IPS DF 19.7 (cell line): ENCODE measurements at regions not wholly inside any gene's neighbourhood (a gene's known extent, or its start where the extent isn't known, plus 50 kb on each side); places are given as distances from the start of the nearest gene placed in this dataset.
"Not testable (repeated sequence)": the region's sequence is repeated elsewhere in the genome, so short reads cannot be mapped to it uniquely, and the experiment has no call there.

Source experiments
- DNase-seq: peaks from one replicate; pipeline ENCODE4 v3.0.0-alpha.2; 2013; ENCODE audit warnings: low read depth, low spot score

DNA sequence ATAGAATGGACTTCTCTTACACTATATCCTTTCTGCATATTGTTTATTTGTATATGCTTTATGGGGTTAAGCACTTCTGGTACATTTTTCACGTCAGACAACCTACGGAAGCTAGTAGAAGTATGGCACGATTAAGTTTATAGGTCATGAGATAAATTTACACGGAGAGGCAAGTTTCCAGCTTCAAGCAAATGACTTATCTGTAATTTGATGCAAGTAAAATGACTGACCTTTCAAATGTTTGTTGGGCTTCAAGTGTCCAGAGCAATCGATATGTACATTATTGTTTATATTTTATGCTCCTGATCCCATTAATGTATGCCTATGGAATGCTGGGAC lies 97.5 kb upstream of the EFEMP1 start:
- DNase-seq = no peak

DNA sequence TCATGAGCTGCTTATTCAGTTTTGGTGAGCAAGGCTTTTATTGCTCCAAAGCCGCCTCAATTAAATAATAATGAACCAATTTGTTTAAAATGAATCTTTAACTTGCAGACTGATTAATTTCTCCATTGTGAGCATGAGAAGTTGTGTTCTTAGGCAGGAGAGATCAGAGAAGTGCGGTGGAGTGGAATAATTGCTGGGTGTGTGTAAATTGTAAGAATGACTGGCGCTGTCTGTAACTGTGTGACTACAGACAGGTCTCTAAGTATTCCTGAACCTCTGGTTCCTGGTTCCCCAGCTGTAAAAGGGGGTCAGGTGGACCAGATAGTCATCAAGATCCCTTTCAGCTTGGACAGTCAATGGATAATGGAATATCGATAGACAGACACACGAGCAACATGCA lies 98.0 kb upstream of the EFEMP1 start:
- no peak for DNase-seq

DNA sequence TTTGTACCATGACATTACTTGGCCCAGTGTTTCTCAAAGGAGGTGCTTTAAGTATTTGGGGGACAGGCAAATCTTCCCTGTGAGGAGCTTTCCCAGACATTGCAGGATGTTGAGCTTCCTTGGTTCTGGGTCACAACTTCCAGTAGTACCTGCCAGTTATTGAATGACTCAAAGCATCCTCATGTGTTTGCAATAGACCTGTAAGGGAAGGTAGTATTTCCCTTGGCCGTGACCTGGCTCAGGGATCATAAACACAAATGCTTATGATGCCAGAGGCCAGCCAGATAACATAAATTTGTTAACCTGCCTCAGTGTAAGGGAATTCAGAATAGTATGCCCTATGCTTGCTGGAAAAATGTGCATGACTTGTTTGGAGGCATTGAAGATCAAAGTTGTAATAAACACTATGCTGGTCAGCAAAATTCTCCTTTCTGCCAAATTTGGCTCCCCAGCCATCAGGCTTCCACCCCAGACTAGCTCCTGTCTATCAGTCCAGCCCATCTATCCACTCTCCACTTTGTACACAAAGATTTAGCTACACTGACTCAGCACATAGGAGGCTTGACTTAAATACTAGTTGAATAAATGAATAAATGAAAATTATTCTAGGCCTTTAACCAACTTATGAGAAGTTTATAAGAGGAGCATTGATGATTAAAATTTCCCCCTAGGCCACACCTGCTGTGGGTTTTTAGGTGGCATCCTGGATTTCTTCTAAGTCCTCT lies 102.0 kb upstream of the EFEMP1 start:
- DNase-seq = no peak

DNA sequence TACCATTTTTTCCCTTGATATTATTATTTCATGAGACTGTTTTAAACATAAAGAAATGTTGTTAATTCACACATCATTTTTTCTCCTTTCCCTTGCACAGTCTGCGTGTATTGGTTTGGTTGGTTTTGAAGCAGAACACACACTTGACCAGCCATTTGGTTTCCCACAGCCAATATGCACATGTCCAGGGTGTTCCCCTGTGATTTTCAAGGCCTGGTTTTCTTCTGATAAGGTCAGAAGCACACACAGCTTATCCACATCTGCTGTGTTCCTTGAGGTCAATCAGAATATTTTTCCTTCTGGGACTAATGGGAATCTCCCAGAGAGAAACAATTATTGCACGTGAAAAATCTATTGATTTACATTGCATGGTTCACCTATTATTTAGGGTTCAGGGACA lies 103.2 kb upstream of the EFEMP1 start:
- no peak for DNase-seq

DNA sequence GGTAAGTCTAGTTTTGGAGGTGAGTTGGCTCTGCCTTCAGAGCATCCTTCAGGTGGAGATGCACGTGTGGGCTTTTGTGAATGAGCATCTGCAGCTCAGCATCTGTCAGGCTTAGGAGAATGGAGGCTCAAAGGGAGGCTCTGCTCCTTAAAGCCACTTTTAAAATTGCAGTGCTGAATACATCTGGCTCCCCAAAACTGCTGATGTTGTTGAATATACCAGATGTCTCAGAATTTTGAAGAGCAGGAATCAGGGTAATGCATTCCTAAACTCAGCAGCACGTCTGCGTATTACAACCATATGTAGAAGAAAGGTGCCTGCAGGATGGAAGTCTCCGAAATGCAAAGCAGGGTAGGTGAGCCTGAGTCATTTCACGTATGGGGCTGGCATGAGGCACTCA lies 106.5 kb upstream of the EFEMP1 start:
- no peak for DNase-seq

DNA sequence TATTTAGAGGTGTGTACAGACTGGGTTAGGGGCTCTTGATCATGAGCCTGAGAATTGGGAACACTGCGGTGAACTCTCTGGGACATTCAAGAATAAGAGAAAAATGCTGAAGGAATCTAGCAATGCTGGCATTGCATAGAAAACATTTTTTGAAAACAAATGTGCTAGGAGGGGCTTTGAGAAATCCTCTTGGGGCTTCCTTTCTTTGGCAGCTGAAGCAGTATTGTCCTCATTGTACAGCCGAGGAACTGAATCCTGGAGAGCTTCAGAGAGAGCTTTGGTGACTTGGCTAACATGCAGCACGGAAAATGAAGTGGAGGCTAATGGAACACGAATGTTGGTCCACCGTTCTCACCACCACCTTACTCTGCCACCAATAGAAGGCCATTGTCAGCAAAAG lies 107.3 kb upstream of the EFEMP1 start:
- no peak for DNase-seq

DNA sequence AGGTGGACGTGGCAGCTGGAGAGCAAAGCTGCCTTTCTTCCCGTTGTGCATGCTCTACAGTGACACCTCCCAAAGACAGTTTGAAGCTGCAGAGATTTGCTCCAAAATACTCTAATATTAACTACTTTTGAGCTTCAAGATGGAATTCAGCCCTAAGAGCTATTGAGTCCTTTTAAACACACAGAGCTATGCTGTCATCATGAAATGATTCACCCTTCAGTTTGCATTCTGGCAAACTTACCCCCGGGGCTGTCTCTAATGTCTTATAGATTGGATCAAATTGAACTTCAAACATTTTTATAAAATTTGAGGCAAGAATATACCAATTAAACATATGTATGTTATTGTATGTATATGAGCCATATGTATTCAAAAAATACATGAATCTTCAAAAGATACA lies 110.7 kb upstream of the EFEMP1 start:
- no peak for DNase-seq

DNA sequence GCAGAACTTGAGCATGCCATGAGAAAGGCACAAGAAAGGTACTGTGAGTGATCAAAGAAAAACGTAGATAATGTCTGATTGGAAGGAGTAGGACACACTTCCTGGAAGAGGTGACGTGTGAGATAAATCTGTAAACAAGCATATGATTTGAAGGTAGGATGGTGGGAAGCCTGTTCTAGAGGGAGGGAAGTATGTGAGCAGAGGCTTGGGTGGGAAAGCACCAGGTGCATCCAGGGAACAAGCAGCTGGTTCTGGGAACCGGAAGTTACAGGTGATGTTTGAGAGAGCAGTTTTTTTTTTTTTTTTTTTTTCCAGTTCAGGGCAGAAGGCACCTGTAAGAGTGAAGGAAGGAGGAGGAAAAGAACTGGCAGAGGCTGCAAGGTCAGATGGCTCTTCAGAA lies 116.6 kb upstream of the EFEMP1 start:
- DNase-seq = no peak

DNA sequence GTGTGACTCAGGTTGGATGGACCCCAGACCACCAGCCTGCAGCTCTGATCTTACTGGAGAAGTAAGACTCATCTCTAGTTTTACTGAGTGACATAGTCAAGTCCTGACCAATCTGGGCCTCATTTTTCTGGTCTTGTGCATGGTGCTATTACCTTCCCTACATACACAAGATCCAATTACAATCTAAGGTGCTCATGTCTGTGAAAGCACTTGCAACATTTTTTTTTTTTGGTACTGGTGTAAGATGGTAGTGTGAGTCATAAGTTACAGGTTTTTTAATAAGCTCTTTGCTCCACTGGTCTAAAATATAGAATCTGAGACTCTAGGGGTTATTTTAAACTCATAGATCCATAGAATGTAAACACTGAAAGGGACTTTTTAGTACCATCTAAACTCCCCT lies 117.3 kb upstream of the EFEMP1 start:
- no peak for DNase-seq

DNA sequence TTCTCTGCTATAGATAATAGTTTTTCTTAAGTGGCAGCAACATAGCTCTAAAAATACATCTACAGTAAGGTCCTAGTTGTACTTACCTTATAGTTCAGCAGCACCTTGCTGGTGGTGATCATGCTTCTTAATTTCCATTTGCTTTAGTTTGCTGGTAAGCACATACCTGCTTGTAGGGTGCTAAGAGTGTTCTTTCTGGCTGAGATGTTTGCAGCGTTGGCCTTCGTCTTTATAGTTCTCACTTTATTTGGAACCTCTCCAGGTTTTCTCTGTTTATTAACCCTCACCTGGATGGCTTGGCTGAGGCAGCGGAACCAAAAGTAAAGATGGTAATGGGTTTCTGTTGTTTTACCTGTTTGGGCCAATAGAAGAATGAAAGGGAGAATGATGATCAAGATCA lies 123.6 kb upstream of the EFEMP1 start:
- no peak for DNase-seq

DNA sequence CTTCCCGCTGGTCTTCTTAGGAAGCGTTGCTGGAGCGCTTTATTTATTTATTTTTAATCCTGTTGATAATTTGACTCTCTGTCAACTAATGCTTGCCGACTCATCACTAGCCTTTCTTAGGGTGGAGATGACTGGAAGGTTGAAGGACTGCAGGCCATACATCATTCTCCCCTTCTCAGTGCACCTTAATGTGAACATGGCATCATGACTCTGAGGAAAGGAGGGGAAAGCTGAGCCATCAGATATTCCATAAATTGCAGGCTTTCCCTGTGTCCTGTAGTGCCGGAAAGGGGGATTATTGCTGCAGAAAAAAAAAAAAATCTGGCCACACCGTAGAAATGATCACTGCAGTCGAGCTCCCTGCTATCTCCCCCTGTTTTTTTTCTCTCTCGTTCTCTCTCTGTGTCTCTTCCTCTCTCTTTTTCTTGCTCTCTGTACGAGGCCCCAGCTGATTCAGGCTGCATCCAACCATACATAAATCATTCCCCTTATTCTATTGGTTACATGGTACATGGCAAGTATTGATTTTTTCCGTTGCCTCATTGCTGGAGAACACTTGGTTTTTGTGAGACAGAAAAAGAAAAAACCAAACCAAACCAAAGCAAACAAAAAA lies 125.8 kb upstream of the EFEMP1 start:
- no peak for DNase-seq

DNA sequence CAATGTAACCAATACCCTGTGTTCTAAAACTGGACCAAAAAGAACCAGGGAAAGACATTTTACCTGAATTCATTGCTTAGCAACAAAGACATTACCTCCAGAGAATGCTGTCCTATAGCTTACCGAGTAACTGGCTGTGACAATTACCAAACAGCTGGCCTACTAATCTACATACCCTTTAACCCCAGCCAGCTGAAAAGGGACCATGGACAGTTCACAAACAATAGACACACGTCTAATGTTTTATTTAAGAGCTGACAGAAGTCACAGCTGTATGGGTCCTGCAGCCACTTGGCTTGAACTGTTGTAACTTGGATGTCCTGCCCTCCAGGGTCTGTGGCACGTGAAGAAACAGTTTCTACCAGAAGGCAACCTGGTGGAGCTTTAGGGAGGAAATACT lies 130.1 kb upstream of the EFEMP1 start:
- no peak for DNase-seq

DNA sequence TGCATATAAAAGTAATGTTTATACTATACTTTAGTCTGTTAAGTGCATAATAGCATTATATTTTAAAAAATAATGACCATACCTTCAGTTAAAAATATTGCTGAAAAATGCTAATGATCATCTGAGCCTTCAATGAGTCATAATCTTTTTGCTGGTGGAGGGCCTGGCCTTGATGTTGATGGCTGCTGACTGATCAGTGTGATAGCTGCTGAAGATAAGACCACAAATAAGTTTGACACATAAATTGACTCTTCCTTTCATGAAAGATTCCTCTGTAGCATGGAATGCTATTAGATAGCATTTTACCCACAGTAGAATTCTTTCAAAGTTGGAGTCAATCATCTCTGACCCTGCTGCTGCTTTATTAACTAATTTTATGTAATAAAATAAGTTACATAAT lies 128.4 kb upstream of the CCDC85A start:
- DNase-seq = no peak

DNA sequence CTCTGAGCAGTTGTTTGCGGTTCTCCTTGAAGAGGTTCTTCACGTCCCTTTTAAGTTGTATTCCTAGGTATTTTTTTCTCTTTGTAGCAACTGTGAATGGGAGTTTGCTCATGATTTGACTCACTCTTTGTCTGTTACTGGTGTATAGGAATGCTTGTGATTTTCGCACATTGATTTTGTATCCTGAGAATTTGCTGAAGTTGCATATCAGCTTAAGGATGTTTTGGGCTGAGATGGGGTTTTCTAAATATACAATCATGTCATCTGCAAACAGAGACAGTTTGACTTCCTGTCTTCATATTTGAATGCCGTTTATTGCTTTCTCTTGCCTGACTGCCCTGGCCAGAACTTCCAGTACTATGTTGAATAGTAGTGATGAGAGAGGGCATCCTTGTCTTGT lies 122.5 kb upstream of the CCDC85A start:
- DNase-seq = not testable (repeated sequence)

DNA sequence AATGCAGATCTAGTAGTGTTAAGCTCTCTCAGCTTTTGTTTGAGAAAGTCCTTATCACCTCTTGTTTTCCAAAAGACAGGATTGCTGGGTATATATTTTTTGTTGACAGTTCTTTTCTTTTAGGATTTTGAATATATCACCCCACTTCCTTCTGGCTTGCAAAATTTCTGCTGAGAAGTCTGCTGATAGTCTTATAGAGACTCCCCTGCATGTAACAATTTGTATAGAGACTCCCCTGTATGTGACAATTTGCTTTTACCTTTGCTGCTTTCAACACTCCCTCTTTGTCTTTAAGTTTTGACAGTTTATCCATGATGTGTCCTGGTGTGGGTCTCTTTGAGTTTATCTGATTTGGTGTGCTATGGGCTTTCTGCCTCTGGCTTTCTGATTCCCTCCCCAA lies 115.0 kb upstream of the CCDC85A start:
- no peak for DNase-seq

DNA sequence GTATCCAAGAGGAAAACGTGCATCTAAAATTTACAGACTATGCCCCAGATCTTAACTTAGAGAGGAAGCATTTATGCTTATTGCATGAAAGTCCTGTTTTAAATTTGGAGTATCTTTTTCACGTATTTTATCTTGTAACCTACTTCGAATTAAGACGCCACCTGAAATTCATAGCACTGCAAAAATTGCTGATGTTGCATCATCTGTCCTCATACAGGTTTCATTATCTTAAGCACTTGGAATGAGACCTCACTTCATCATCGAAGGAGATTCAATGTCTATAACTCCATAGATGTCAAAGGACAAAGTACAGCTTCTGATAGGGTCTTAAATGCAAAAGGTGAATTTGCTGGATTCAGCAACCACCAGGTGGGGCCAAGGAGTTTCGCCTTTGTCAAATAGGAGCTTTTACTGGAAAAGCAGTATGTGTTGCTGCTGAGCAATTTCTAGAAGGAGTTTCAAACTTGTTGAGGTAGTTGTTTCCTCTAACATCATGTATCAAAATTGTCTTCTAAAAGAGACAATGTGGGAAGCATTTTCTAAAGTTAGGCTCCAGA lies 106.4 kb upstream of the CCDC85A start:
- DNase-seq = no peak

DNA sequence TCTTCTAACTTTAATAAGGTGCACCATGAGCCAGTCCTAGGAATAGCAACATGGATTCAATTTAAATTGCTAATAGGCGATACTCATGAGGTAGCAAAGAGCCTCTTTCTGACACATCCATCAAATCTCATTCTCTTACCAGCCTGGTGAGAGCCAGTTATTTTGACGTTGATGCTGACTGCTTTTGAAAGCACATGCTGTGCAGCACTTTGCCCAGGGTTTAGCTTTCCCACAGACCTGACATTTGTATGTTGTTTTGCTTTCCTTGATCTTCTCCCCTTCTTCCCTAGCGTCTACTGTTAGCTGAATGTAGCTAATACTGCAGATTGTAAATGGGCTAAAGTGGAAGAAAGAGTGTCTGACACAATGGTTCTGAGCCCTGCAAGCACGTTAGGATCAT lies 101.1 kb upstream of the CCDC85A start:
- no peak for DNase-seq

DNA sequence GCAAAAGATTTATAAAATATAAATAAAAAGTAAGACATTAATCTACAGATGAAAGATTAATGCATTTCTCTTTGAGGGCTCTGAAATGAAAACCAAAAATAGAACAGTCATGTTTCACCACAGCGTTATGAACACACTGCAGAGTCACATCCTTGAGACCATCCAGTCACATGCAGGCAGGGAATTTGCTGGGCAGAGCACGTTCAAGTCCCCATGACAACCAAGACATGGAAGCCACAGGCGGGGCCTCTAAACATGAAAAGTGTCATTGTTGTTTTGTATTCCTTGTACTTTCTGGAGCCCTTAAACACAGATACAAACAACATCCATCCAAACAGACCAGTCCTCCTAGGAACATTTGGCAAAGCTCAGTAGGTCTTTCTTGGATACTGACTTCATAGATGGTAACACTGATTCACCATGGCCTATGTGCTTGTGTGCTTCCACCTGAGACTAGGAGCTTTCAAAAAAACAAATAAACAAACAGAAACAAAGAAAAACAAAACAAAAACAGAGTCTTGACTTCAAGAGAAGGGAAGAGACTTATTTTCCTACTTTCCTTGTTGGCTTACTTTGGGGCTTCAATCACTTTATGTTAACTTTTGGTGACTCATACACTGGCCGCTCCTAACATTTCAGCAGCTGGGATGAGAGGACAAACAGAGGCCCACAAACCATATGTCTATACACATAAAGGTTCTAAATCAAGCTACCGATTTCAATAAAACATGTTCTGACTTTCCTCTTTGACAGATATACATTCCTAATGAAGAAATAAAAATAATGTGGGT lies 99.5 kb upstream of the CCDC85A start:
- no peak for DNase-seq

DNA sequence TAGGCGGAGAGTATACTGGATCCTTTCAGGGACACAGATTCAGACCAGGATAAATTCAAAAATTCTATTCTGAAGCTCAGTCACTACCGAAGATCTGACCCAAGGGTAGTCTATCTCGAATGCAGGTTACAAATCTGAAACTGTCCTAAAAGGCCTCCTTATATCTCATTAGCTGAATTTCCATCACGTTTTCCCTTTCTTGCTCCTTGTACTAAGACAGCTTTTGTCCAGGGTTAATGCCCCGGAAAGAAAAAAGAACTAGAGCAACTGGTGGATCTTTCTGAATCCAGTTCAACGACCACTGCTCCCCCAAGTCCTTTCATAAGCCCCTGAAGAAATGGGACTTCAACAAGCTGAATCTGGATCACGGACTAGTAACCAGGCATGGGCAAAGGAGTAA lies 97.5 kb upstream of the CCDC85A start:
- DNase-seq = no peak

DNA sequence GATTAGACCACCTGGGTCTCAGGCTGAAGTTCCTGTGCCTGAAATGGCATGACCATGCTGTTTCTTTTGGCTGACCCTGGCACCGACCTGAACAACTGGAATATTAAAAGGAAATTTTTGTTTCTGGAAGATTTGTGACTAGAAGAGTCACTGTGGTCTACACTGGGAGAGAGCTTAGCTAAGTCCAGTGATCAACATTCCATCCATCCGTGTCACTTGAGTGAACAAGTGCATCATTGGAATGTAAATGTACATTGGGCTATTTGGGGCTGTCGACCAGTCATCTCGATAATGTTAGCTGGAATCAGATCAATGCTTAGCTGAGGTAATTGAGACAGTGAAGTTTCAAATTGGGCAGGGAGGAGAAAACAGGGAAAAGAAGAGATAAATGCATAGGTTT lies 95.4 kb upstream of the CCDC85A start:
- no peak for DNase-seq

DNA sequence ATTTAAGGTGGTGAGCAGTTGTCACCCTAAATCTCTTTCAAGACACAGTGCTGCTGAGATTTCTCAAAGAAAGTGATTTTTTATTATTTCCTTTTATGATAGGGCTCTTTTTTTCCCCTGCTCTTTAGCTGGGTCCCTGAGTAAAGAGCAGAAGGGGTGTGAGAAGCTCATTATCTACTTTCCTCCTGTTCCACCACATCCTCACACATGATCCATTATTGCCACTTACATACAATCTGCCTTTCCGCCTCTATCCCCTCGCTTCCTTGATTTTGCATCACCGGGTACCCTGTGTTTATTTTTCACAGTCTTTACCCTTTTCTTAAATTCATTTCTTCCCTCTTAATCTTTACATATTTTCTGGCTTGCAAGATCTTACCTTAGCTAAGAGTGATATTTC lies 93.9 kb upstream of the CCDC85A start:
- no peak for DNase-seq

DNA sequence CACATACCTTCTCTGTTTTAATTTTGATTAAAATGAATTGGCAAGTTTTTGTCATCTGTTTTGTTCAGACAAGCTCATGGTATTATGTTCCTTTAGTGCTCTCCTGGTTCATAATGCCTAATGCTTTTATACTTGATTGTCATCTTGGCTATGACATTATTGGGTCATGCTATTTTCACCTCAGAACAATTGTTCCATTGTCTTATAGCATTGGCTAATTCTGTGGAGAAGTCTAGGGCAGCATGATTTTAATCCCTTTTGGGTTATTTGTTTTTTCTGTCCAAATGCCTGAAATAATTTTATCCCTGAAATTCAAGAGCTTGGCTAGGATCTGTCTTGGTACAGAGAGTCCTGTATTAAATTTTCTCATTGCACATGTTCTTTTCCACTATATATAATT lies 83.8 kb upstream of the CCDC85A start:
- no peak for DNase-seq

DNA sequence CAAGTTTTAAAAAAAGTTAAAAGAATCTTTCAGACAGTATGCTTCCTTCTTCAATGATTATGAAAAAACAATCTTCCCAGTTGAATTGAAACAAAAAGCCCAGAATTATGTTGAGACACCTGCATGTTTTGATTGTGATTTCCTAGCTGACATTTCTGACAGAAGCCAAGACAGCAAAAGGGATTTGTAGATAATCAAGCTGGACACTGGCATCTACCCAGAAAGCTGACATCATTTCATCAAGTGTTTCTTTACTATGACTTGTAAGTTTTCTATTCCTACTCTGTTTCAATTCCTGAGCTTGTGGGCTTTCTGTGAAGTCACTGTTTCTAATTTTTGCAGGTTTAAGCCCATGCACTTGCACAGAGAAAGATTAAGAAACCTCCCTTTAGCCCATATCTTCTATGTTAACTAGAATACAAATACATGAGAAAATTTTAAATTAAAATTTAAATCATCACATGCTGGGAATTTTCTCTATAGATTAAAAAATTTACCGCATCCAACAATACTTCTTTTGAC lies 82.9 kb upstream of the CCDC85A start:
- no peak for DNase-seq
